ENCODE measurements at regions not wholly inside any gene's neighbourhood (a gene's known extent, or its start where the extent isn't known, plus 50 kb on each side); places are given as distances from the start of the nearest gene placed in this dataset.
"Not testable (repeated sequence)": the region's sequence is repeated elsewhere in the genome, so short reads cannot be mapped to it uniquely, and the experiment has no call there.

DNA sequence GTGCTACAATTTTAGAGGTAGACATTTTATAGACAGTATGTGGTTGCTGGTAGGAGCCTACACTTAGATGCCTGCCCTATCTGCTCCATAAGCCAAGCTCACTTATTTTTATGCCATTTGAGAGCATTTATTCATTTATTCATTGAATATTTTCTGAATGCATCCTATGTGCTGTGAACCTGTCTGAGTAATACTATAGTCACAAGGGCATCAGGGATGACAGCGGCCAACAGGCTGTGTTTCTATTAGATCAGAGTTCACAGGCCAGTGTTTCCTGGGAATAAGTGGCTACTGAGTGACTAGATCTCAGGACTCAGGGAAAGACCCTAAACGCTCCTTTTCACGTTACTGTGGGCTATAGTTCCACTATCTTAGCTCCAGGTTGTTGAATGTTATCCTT lies 235.2 kb upstream of the MSX2 start:
- 92% methylated on average over 3 of the region's 3 CpGs for WGBS
- no peak overlapping the region for H3K4me3 ChIP-seq
- no peak for DNase-seq (ENCODE audit: low spot score in 2 of 2)

DNA sequence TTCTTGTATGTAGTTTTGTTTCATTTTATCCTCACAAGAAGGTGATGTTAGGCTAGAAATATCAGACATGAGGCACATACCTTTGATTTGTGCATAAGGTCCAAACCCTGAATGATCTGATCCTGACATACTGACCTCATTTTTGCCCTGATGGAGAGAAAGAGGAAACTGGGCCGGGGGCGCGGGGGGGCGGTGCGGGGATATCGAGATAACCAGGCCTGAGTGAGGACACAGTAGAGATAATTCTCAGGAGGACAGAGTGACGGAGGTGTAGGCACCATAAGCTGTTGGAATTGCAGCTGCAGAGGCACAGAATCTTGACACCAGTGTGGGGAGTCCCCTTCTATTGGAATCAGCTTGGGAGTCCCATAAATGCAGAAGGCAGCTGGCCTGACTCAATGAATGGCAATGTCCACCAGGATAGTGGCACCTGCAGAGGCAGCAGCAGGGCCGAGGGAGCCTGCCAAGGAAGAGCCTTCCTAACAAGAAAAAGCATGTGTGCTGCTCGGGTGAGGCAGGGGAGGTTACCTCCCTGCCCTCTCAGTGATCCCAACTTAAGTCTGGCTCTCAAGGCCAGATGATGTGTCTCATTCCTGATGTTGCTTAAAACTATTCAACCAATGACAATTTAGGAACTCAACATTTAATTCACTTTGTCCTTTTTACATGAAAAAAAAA lies 234.3 kb upstream of the MSX2 start:
- no peaks in the 10 kb centered on the region for H3K27me3 ChIP-seq
- no peaks in the 10 kb centered on the region for H3K9me3 ChIP-seq
- H3K27ac ChIP-seq, result no peak overlapping the region
- TF ChIP-seq EP300 (IDR thresholded peaks at IDR 0.05) (no peak), POLR2AphosphoS5 (IDR thresholded peaks at IDR 0.05) (no peak), POLR2A (IDR thresholded peaks at IDR 0.05) (no peak)
- H3K4me1 ChIP-seq, result no peaks in the 10 kb centered on the region
- no peak for DNase-seq (ENCODE audit: low spot score in 2 of 2)
- no peaks in the 10 kb centered on the region for H3K36me3 ChIP-seq
- WGBS, result 81% methylated on average over 9 of the region's 9 CpGs
- no peak overlapping the region for H3K4me3 ChIP-seq

More for the DNA sequence above, 235.2 kb upstream of the MSX2 start:
- H3K27me3 ChIP-seq, result no peaks in the 10 kb centered on the region
- no peaks in the 10 kb centered on the region for H3K36me3 ChIP-seq
- no peak for TF ChIP-seq POLR2A (IDR thresholded peaks at IDR 0.05)
- no peak overlapping the region for H3K27ac ChIP-seq
- H3K4me1 ChIP-seq, result no peaks in the 10 kb centered on the region
- H3K9me3 ChIP-seq, result peaks cover 4% of the 10 kb centered on the region

- Histone ChIP-seq H3K27ac (no peak overlapping the region), H3K4me3 (no peak overlapping the region), H3K9me3 (no peaks in the 10 kb centered on the region), H3K36me3 (no peaks in the 10 kb centered on the region), H3K27me3 (no peaks in the 10 kb centered on the region), H3K4me1 (no peaks in the 10 kb centered on the region)
- TF ChIP-seq POLR2A (IDR thresholded peaks at IDR 0.05), result no peak
- TF ChIP-seq POLR2AphosphoS5 (IDR thresholded peaks at IDR 0.05), result no peak
- no peak for TF ChIP-seq EP300 (IDR thresholded peaks at IDR 0.05)
- TF ChIP-seq, protein P1, sequence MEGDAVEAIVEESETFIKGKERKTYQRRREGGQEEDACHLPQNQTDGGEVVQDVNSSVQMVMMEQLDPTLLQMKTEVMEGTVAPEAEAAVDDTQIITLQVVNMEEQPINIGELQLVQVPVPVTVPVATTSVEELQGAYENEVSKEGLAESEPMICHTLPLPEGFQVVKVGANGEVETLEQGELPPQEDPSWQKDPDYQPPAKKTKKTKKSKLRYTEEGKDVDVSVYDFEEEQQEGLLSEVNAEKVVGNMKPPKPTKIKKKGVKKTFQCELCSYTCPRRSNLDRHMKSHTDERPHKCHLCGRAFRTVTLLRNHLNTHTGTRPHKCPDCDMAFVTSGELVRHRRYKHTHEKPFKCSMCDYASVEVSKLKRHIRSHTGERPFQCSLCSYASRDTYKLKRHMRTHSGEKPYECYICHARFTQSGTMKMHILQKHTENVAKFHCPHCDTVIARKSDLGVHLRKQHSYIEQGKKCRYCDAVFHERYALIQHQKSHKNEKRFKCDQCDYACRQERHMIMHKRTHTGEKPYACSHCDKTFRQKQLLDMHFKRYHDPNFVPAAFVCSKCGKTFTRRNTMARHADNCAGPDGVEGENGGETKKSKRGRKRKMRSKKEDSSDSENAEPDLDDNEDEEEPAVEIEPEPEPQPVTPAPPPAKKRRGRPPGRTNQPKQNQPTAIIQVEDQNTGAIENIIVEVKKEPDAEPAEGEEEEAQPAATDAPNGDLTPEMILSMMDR (IDR thresholded peaks at IDR 0.05), result no peak
- DNase-seq (ENCODE audit: low spot score in 2 of 2), result no peak
- 58% methylated on average over 4 of the region's 4 CpGs for WGBS
Observed at GRCh38 chr5:174490728-174491127, 233.7 kb upstream of the MSX2 start.

- no peak for DNase-seq (ENCODE audit: low spot score in 2 of 2)
- no peak overlapping the region for H3K4me3 ChIP-seq
- no peaks in the 10 kb centered on the region for H3K36me3 ChIP-seq
- no peak overlapping the region for H3K27ac ChIP-seq
- H3K4me1 ChIP-seq, result no peaks in the 10 kb centered on the region
- TF ChIP-seq POLR2AphosphoS5 (IDR thresholded peaks at IDR 0.05) (no peak), EP300 (IDR thresholded peaks at IDR 0.05) (no peak), POLR2A (IDR thresholded peaks at IDR 0.05) (no peak)
- TF ChIP-seq, protein P1 (IDR thresholded peaks at IDR 0.05), result no peak
- 84% methylated on average over 5 of the region's 5 CpGs for WGBS
- H3K9me3 ChIP-seq, result no peaks in the 10 kb centered on the region
- no peaks in the 10 kb centered on the region for H3K27me3 ChIP-seq
Observed at GRCh38 chr5:174491265-174491664, 233.1 kb upstream of the MSX2 start.

- DNase-seq (ENCODE audit: low spot score in 2 of 2), result no peak
- H3K9me3 ChIP-seq, result no peaks in the 10 kb centered on the region
- no peak for TF ChIP-seq POLR2A (IDR thresholded peaks at IDR 0.05)
- TF ChIP-seq, protein P1 (IDR thresholded peaks at IDR 0.05), result no peak
- no peak for TF ChIP-seq POLR2AphosphoS5 (IDR thresholded peaks at IDR 0.05)
- no peak for TF ChIP-seq EP300 (IDR thresholded peaks at IDR 0.05)
- H3K36me3 ChIP-seq, result no peaks in the 10 kb centered on the region
- no peak overlapping the region for H3K4me3 ChIP-seq
- H3K4me1 ChIP-seq, result peaks cover 3% of the 10 kb centered on the region
- H3K27me3 ChIP-seq, result no peaks in the 10 kb centered on the region
- 66% methylated on average over 4 of the region's 4 CpGs for WGBS
- no peak overlapping the region for H3K27ac ChIP-seq
Observed at GRCh38 chr5:174491761-174492350, 232.5 kb upstream of the MSX2 start.

DNA sequence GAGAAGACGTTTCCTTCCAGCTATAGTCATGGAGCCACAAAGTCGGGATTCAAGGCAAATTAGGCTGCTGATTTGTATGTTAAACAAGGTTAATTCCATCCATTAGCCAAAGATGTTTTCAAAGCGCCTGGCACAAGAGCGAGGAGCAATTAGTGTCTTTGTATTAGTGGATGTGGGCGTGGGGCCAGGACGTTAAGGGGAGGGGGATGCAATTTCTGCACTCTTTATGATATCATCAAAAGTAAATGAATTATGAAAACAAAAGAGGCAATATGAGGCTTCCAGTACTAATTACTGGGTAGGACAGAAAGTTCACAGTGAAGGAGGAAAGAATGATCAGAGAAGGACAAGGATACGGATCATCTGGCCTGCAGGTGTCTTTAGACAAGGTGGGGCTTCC lies 230.9 kb upstream of the MSX2 start:
- 60% methylated on average over 7 of the region's 7 CpGs for WGBS
- H3K36me3 ChIP-seq, result no peaks in the 10 kb centered on the region
- no peak overlapping the region for H3K4me3 ChIP-seq
- peaks cover 8% of the 10 kb centered on the region for H3K9me3 ChIP-seq
- no peak for DNase-seq (ENCODE audit: low spot score in 2 of 2)
- no peak overlapping the region for H3K27ac ChIP-seq
- H3K27me3 ChIP-seq, result no peaks in the 10 kb centered on the region
- no peak for TF ChIP-seq EP300 (IDR thresholded peaks at IDR 0.05)
- TF ChIP-seq POLR2AphosphoS5 (IDR thresholded peaks at IDR 0.05), result no peak
- no peak for TF ChIP-seq POLR2A (IDR thresholded peaks at IDR 0.05)
- TF ChIP-seq, protein P1 (IDR thresholded peaks at IDR 0.05), result no peak
- peaks cover 3% of the 10 kb centered on the region for H3K4me1 ChIP-seq

- not testable (repeated sequence) for H3K36me3 ChIP-seq; H3K27ac ChIP-seq; H3K4me1 ChIP-seq; H3K4me3 ChIP-seq; DNase-seq (ENCODE audit: low spot score in 2 of 2); H3K27me3 ChIP-seq
- peaks cover 12% of the 10 kb centered on the region for H3K9me3 ChIP-seq
- WGBS, result 91% methylated on average over 3 of the region's 3 CpGs
Observed at GRCh38 chr5:174497939-174498338, 226.4 kb upstream of the MSX2 start.

DNA sequence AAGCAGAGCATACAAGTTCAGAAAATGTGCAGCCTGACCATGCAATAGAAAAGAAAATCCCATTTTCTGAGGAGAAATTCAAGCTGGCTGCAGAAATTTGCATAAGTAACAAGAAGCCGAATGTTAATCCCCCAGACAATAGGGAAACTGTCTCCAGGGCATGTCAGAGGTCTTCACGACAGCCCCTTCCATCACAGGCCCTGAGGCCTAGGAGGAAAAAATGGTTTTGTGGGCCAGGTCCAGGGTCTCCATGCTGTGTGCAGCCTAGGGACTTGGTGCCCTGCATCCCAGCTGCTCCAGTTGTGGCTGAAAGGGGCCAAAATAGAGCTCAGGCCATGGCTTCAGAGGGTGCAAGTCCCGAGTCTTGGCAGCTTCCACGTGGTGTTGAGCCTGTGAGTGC lies 225.8 kb upstream of the MSX2 start:
- not testable (repeated sequence) for H3K4me3 ChIP-seq; H3K4me1 ChIP-seq; DNase-seq (ENCODE audit: low spot score in 2 of 2); H3K36me3 ChIP-seq; H3K27ac ChIP-seq; H3K27me3 ChIP-seq
- WGBS, result 80% methylated on average over 4 of the region's 4 CpGs
- H3K9me3 ChIP-seq, result peaks cover 12% of the 10 kb centered on the region

All from suprapubic skin (tissue), 4 donors.